Lower leg skin (tissue), 3 donors: ENCODE measurements at regions not wholly inside any gene's neighbourhood (a gene's known extent, or its start where the extent isn't known, plus 50 kb on each side); places are given as distances from the start of the nearest gene placed in this dataset.

Source experiments
- CTCF ChIP-seq, 3 donors: fragments of 450-650 bp; IDR thresholded peaks; one replicate each; pipeline ENCODE4 v1.5.1; 2016; ENCODE audit warnings: antibody characterized with exemption in 3 of 3, mild to moderate bottlenecking in 3 of 3, moderate library complexity in 2 of 3
- POLR2A ChIP-seq, 2 donors: fragments of 450-650 bp; IDR thresholded peaks; one replicate each; pipeline ENCODE4 v1.6.1; 2016 to 2017; ENCODE audit warnings: antibody characterized with exemption in 2 of 2, mild to moderate bottlenecking in 1 of 2, moderate library complexity in 1 of 2

- no peak for TF ChIP-seq CTCF (IDR thresholded peaks at IDR 0.05)
- TF ChIP-seq POLR2A (IDR thresholded peaks at IDR 0.05) = no peak
These were observed 406.0 kb upstream of the ZEB2 start for GRCh38 chr2:144925886-144926285.
